DLD1 (cell line): ENCODE measurements at regions not wholly inside any gene's neighbourhood (a gene's known extent, or its start where the extent isn't known, plus 50 kb on each side); places are given as distances from the start of the nearest gene placed in this dataset.

ENCODE experiments used
- in situ Hi-C: cut with HindIII; loops from 2 replicates; pipeline ENCODE4 v1.10.0; 2017; ENCODE audit warnings: low sequenced_read_pairs

GRCh38 chr16:77647726-77648125 is 74.6 kb upstream of the NUDT7 start:
- in situ Hi-C loops, result no loop called here

- in situ Hi-C loops, result no loop called here
Measured at GRCh38 chr16:77650761-77651160, 71.6 kb upstream of the NUDT7 start.

- in situ Hi-C loops, result no loop called here
Measured at GRCh38 chr16:77652399-77652798, 69.9 kb upstream of the NUDT7 start.

- in situ Hi-C loops, result no loop called here
Measured at GRCh38 chr16:77657016-77657415, 65.3 kb upstream of the NUDT7 start.

- in situ Hi-C loops, result no loop called here
Measured at GRCh38 chr16:77660311-77660710, 62.0 kb upstream of the NUDT7 start.

GRCh38 chr16:77662246-77662645 is 60.1 kb upstream of the NUDT7 start:
- in situ Hi-C loops, result no loop called here

GRCh38 chr16:77663711-77664110 is 58.6 kb upstream of the NUDT7 start:
- in situ Hi-C loops, result no loop called here

- in situ Hi-C loops, result no loop called here
Measured at GRCh38 chr16:77666771-77667170, 55.5 kb upstream of the NUDT7 start.

GRCh38 chr16:77668201-77668600 is 54.1 kb upstream of the NUDT7 start:
- in situ Hi-C loops, result no loop called here

- in situ Hi-C loops, result no loop called here
Measured at GRCh38 chr16:77669057-77669456, 53.3 kb upstream of the NUDT7 start.
